ENCODE measurements at regions not wholly inside any gene's neighbourhood (a gene's known extent, or its start where the extent isn't known, plus 50 kb on each side); places are given as distances from the start of the nearest gene placed in this dataset.
A peak's percentile ranks its signal among the peaks of the same experiment; 100 is the strongest.

DNA sequence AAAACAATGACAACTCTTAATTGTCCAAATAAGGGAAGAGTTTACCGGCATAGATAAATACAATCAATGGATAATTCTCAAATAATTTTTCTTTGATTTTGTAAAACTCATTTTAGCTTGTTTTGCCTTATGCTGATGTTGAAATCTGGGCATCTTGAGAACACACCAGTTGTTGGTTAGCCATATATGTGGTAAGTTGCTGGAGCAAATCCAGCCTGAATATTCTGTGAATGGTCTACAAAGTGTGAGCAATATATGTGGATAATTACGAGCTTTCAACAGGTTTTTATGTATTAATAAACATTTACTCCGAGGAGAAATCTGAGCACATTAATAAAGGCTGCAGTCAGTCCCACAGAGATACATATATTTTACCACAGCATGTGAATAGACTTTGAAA, 423.6 kb downstream of the BCKDHB start:
- FAIRE-seq: no peak
- H3K36me3 ChIP-seq (ENCODE audit: control insufficient read depth, insufficient read depth, low read length): no peaks in the 10 kb centered on the region

DNA sequence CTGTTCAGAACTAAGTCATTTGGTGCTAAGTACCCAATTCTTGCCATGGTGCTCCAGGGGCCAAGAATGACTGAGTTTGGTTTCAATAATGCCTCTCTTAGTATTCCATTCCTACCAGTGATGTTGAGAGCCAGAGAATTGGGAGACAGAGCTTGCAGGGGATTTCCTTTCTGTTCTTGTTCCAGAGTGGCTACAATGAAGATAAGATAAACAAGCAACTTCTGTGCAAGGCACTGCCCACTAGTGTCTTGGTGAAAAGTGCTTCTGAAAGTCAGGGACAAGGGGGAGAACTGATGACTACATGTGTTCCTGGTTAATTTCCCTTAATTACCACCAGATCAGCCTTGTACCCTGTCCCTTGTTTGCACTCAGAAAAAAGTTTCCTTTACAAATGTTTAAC, 421.6 kb downstream of the BCKDHB start:
- no peak for DNase-seq (ENCODE audit: low read depth)
- no peak for FAIRE-seq
- H3K36me3 ChIP-seq (ENCODE audit: control insufficient read depth, insufficient read depth, low read length): no peaks in the 10 kb centered on the region
- H3K27me3 ChIP-seq (ENCODE audit: control insufficient read depth, insufficient read depth, low read length): no peaks in the 10 kb centered on the region
- TF ChIP-seq, protein P1, sequence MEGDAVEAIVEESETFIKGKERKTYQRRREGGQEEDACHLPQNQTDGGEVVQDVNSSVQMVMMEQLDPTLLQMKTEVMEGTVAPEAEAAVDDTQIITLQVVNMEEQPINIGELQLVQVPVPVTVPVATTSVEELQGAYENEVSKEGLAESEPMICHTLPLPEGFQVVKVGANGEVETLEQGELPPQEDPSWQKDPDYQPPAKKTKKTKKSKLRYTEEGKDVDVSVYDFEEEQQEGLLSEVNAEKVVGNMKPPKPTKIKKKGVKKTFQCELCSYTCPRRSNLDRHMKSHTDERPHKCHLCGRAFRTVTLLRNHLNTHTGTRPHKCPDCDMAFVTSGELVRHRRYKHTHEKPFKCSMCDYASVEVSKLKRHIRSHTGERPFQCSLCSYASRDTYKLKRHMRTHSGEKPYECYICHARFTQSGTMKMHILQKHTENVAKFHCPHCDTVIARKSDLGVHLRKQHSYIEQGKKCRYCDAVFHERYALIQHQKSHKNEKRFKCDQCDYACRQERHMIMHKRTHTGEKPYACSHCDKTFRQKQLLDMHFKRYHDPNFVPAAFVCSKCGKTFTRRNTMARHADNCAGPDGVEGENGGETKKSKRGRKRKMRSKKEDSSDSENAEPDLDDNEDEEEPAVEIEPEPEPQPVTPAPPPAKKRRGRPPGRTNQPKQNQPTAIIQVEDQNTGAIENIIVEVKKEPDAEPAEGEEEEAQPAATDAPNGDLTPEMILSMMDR (IDR thresholded peaks at IDR 0.05; ENCODE audit: insufficient read depth, low read length, severe bottlenecking): no peak
- H3K4me3 ChIP-seq (ENCODE audit: low read depth, low read length): no peak overlapping the region

More for the DNA sequence above, 423.6 kb downstream of the BCKDHB start:
- no peaks in the 10 kb centered on the region for H3K27me3 ChIP-seq (ENCODE audit: control insufficient read depth, insufficient read depth, low read length)
- no peak overlapping the region for H3K4me3 ChIP-seq (ENCODE audit: low read depth, low read length)
- TF ChIP-seq, protein P1 (IDR thresholded peaks at IDR 0.05; ENCODE audit: insufficient read depth, low read length, severe bottlenecking): no peak
- DNase-seq (ENCODE audit: low read depth): no peak

GRCh38 chr6:80527552-80528052, 421.1 kb downstream of the BCKDHB start:
- TF ChIP-seq, protein P1 (IDR thresholded peaks at IDR 0.05; ENCODE audit: insufficient read depth, low read length, severe bottlenecking): no peak
- Histone ChIP-seq H3K4me3 (ENCODE audit: low read depth, low read length) (no peak overlapping the region), H3K36me3 (ENCODE audit: control insufficient read depth, insufficient read depth, low read length) (no peaks in the 10 kb centered on the region), H3K27me3 (ENCODE audit: control insufficient read depth, insufficient read depth, low read length) (no peaks in the 10 kb centered on the region)
- FAIRE-seq: no peak
- DNase-seq (ENCODE audit: low read depth): peak; percentile 81

DNA sequence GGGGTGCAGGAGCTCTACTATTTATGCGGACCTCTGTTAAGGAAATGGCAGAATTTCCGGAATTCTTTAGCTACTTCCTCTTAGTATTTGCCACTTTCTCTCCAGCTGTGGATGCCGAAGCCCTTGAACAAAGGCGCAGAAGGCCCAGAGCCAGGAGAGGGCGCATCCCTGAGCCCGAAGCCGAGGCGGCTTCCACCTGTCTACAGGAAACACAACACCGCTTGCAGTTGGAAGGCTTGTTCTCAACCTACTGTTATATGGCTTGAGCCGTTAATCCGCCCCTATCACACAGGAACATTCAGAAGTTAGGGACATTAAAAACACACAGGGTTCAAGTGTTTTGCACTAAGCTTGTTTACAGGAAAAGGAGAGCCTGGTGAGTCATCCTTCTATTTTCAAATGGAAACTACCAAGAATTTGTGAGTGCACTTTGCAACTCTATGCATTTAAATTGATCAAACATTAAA, 417.1 kb downstream of the BCKDHB start:
- peak; percentile 33 for DNase-seq (ENCODE audit: low read depth)
- Histone ChIP-seq H3K36me3 (ENCODE audit: control insufficient read depth, insufficient read depth, low read length) (no peaks in the 10 kb centered on the region), H3K4me3 (ENCODE audit: low read depth, low read length) (no peak overlapping the region), H3K27me3 (ENCODE audit: control insufficient read depth, insufficient read depth, low read length) (no peaks in the 10 kb centered on the region)
- FAIRE-seq: no peak
- TF ChIP-seq, protein P1 (IDR thresholded peaks at IDR 0.05; ENCODE audit: insufficient read depth, low read length, severe bottlenecking): peak; percentile 41

DNA sequence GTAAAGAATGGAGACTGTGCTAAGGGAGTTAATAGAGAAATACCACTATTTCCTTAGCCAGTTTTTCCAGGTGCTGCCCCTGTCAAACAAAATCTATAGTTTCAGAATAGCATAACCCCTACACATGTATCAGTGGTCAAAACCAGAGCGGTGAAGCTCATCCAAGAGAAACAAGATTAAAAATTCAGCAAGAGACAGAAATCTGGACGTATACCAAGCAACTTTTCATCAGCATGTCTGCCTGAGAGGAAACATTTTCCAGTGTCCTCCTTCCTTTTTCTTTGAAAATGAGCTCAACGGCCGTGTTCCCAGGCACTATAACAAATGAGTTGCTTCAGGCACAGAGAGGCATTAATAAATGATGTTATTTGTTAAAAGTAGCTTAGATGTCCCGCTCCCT, 416.5 kb downstream of the BCKDHB start:
- Histone ChIP-seq H3K27me3 (ENCODE audit: control insufficient read depth, insufficient read depth, low read length) (no peaks in the 10 kb centered on the region), H3K4me3 (ENCODE audit: low read depth, low read length) (no peak overlapping the region), H3K36me3 (ENCODE audit: control insufficient read depth, insufficient read depth, low read length) (no peaks in the 10 kb centered on the region)
- no peak for DNase-seq (ENCODE audit: low read depth)
- TF ChIP-seq, protein P1 (IDR thresholded peaks at IDR 0.05; ENCODE audit: insufficient read depth, low read length, severe bottlenecking): no peak
- FAIRE-seq: no peak

GRCh38 chr6:80522576-80522975, 416.1 kb downstream of the BCKDHB start:
- FAIRE-seq: no peak

More at GRCh38 chr6:80522576-80522975, 416.1 kb downstream of the BCKDHB start:
- H3K36me3 ChIP-seq (ENCODE audit: control insufficient read depth, insufficient read depth, low read length): no peaks in the 10 kb centered on the region
- no peak overlapping the region for H3K4me3 ChIP-seq (ENCODE audit: low read depth, low read length)
- no peak for DNase-seq (ENCODE audit: low read depth)
- no peaks in the 10 kb centered on the region for H3K27me3 ChIP-seq (ENCODE audit: control insufficient read depth, insufficient read depth, low read length)
- TF ChIP-seq, protein P1 (IDR thresholded peaks at IDR 0.05; ENCODE audit: insufficient read depth, low read length, severe bottlenecking): no peak
